ENCODE measurements at regions not wholly inside any gene's neighbourhood (a gene's known extent, or its start where the extent isn't known, plus 50 kb on each side); places are given as distances from the start of the nearest gene placed in this dataset.

DNA sequence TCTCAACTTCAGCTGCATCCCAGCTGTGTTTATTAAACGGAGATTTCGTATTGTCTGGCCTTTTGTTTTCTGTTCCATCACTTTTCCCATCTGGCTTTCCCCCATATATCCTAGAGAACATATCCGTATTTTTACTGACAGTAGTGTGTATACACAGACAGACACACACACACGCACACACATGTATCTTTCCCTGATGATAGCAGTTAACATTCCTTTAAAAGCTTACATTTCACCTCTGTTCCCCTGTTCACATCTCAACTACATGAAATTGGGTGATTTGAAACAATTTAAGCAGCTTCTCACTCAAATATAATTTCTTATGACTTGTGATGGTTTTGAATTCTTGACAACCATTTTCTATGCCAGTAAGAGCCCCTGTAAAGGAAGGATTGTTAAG, 207.1 kb upstream of the CEP162 start:
- in situ Hi-C loops (cut with MboI): loop anchor here (25.0 kb wide), 1 partner anchor 878 kb away; no protein-coding TSS in a partner anchor
- no peak for ATAC-seq
- Histone ChIP-seq H3K9me3 (replicated peaks; ENCODE audit: control insufficient read depth, insufficient read depth, low read depth, low read length) (no peaks in the 10 kb centered on the region; the same call in 1 of the 2 replicates), H4K20me1 (replicated peaks; ENCODE audit: control insufficient read depth, insufficient read depth, low read length) (no peaks in the 10 kb centered on the region), H3K27me3 (ENCODE audit: control insufficient read depth in 2 of 2, insufficient read depth in 2 of 2, low read length in 2 of 2) (no peaks in the 10 kb centered on the region; a peak in 1 of 5 replicates), H2AFZ (ENCODE audit: low read depth, low read length) (no peak overlapping the region), H3K4me3 (no peak overlapping the region), H3K4me1 (replicated peaks in 1 of 2; ENCODE audit: control insufficient read depth in 2 of 2, insufficient read depth in 2 of 2, low read length in 2 of 2) (no peaks in the 10 kb centered on the region), H3K27ac (ENCODE audit: extremely low read depth, low read depth, low read length) (no peak overlapping the region), H3K9me1 (ENCODE audit: control insufficient read depth, insufficient read depth, low read length) (no peaks in the 10 kb centered on the region), H3K9ac (ENCODE audit: insufficient read depth in 1 of 2, low read depth in 2 of 2, low read length in 2 of 2) (no peak overlapping the region), H3K36me3 (ENCODE audit: control insufficient read depth, insufficient read depth, low read length) (no peaks in the 10 kb centered on the region), H3K79me2 (ENCODE audit: control insufficient read depth, insufficient read depth, low read length) (no peaks in the 10 kb centered on the region), H3K4me2 (ENCODE audit: insufficient read depth, low read length) (no peak overlapping the region)
- BruUV-seq (replicated peaks): no TSS peak
- ChIA-PET POLR2A (no interaction called here), CTCF (ENCODE audit: low intra/inter-chr PET ratio) (no interaction called here)
- DNase-seq (ENCODE audit: extremely low read depth in 1 of 4, low spot score in 3 of 4): no peak
- no peak for FAIRE-seq
- intact Hi-C loops (cut with micrococcal nuclease): no loop called here
- 1% methylated on average over 4 of the region's 4 CpGs for WGBS (ENCODE audit: insufficient coverage, low coverage, missing lambda C conversion rate)
- TF ChIP-seq KAT2B (IDR thresholded peaks at IDR 0.05; ENCODE audit: low read depth, low read length) (no peak), ZNF431 (CRISPR knock-in tag; IDR thresholded peaks at IDR 0.05) (no peak), MXI1 (IDR thresholded peaks at IDR 0.05; ENCODE audit: low read depth, low read length) (no peak), TGIF2 (CRISPR knock-in tag; IDR thresholded peaks at IDR 0.05) (no peak), XRCC4 (IDR thresholded peaks at IDR 0.05; ENCODE audit: extremely low read depth, insufficient read depth, insufficient read length) (no peak), ZBTB8A (IDR thresholded peaks at IDR 0.05; ENCODE audit: partially characterized antibody) (no peak), EHMT2 (IDR thresholded peaks at IDR 0.05) (no peak)
- TF ChIP-seq, protein P1, sequence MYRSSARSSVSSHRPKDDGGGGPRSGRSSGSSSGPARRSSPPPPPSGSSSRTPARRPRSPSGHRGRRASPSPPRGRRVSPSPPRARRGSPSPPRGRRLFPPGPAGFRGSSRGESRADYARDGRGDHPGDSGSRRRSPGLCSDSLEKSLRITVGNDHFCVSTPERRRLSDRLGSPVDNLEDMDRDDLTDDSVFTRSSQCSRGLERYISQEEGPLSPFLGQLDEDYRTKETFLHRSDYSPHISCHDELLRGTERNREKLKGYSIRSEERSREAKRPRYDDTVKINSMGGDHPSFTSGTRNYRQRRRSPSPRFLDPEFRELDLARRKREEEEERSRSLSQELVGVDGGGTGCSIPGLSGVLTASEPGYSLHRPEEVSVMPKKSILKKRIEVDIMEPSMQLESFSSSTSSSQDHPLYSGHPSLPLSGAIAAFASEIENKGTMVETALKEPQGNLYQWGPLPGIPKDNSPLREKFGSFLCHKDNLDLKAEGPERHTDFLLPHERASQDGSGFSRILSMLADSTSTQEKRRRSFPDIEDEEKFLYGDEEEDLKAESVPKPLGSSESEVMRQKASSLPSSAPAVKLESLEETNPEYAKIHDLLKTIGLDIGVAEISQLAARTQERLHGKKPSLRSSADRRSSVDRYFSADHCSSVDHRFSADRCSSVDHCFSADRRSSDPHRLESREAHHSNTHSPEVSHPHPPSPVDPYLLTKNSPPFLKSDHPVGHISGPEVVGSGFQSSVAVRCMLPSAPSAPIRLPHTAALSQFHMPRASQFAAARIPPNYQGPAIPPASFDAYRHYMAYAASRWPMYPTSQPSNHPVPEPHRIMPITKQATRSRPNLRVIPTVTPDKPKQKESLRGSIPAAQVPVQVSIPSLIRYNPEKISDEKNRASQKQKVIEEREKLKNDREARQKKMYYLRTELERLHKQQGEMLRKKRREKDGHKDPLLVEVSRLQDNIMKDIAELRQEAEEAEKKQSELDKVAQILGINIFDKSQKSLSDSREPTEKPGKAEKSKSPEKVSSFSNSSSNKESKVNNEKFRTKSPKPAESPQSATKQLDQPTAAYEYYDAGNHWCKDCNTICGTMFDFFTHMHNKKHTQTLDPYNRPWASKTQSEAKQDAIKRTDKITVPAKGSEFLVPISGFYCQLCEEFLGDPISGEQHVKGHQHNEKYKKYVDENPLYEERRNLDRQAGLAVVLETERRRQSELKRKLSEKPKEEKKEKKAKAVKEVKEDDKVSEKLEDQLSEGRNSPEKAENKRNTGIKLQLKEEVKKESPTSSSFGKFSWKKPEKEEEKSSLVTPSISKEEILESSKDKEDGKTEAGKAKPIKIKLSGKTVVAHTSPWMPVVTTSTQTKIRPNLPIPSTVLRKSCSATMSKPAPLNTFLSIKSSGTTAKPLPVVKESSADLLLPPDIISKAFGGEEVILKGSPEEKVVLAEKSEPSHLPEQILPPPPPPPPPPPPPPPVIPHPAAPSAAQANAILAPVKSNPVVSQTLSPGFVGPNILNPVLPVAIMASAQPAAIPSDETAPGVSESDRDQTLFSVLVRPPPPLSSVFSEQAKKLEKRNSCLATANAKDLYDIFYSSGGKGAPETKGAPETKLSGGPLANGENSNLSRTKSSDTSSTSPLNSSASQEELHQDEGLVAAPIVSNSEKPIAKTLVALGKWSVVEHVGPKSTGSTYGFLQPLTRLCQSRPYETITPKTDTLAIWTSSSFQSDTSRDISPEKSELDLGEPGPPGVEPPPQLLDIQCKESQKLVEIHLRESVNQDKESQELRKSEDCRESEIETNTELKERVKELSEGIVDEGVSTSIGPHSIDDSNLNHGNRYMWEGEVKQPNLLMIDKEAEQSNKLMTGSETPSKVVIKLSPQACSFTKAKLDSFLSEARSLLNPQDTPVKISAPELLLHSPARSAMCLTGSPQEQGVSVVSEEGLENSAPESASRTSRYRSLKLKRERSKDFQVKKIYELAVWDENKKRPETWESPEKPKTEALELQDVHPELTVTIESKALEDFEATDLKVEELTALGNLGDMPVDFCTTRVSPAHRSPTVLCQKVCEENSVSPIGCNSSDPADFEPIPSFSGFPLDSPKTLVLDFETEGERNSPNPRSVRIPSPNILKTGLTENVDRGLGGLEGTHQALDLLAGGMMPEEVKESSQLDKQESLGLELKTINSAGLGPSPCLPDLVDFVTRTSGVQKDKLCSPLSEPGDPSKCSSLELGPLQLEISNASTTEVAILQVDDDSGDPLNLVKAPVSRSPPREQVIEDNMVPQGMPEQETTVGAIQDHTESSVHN (IDR thresholded peaks at IDR 0.05; ENCODE audit: borderline replicate concordance in 1 of 2, low read depth in 1 of 2): no peak
- TF ChIP-seq, protein P2, sequence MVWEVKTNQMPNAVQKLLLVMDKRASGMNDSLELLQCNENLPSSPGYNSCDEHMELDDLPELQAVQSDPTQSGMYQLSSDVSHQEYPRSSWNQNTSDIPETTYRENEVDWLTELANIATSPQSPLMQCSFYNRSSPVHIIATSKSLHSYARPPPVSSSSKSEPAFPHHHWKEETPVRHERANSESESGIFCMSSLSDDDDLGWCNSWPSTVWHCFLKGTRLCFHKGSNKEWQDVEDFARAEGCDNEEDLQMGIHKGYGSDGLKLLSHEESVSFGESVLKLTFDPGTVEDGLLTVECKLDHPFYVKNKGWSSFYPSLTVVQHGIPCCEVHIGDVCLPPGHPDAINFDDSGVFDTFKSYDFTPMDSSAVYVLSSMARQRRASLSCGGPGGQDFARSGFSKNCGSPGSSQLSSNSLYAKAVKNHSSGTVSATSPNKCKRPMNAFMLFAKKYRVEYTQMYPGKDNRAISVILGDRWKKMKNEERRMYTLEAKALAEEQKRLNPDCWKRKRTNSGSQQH (CRISPR knock-in tag; IDR thresholded peaks at IDR 0.05): no peak
- TF ChIP-seq, protein P3, sequence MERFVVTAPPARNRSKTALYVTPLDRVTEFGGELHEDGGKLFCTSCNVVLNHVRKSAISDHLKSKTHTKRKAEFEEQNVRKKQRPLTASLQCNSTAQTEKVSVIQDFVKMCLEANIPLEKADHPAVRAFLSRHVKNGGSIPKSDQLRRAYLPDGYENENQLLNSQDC (CRISPR knock-in tag; IDR thresholded peaks at IDR 0.05): no peak
- TF ChIP-seq, protein P4, sequence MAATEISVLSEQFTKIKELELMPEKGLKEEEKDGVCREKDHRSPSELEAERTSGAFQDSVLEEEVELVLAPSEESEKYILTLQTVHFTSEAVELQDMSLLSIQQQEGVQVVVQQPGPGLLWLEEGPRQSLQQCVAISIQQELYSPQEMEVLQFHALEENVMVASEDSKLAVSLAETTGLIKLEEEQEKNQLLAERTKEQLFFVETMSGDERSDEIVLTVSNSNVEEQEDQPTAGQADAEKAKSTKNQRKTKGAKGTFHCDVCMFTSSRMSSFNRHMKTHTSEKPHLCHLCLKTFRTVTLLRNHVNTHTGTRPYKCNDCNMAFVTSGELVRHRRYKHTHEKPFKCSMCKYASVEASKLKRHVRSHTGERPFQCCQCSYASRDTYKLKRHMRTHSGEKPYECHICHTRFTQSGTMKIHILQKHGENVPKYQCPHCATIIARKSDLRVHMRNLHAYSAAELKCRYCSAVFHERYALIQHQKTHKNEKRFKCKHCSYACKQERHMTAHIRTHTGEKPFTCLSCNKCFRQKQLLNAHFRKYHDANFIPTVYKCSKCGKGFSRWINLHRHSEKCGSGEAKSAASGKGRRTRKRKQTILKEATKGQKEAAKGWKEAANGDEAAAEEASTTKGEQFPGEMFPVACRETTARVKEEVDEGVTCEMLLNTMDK (IDR thresholded peaks at IDR 0.05; ENCODE audit: borderline replicate concordance, insufficient read depth, low read depth, low read length, poor library complexity, severe bottlenecking): no peak

Data from K562 (cell line).